ENCODE measurements at regions not wholly inside any gene's neighbourhood (a gene's known extent, or its start where the extent isn't known, plus 50 kb on each side); places are given as distances from the start of the nearest gene placed in this dataset.

DNA sequence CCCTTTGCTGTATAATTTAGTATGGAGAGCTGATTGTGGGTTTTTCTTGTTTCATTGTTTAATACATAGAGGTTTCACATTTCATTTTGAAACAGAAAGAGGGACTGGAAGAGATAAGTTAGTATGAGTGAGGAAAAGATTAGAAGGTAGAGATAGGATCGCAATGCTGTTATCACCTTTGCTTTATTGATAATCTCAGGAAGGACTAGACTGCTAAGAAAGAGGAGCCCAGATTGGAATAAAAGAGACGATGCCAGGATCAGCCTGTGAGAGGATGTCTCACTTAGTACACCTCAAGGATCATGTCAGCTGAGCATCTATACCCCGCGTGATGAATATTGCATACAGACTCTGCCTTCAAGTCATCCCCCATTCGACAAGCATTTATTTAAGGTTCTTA, 178.0 kb upstream of the DMAC1 start:
- TF ChIP-seq CTCF (IDR thresholded peaks at IDR 0.05), result no peak
- no peak for TF ChIP-seq POLR2A (IDR thresholded peaks at IDR 0.05)
